Fibroblast of lung (primary cell): ENCODE measurements at regions not wholly inside any gene's neighbourhood (a gene's known extent, or its start where the extent isn't known, plus 50 kb on each side); places are given as distances from the start of the nearest gene placed in this dataset.

Source experiments
- CTCF ChIP-seq, 2 donors: IDR thresholded peaks in 1 of 2; conservative IDR thresholded peaks in 1 of 2; 1 replicate in 1 of 2; 2 replicates in 1 of 2; pipeline ENCODE4 v1.5.1; 2011 to 2012; ENCODE audit warnings: low read length in 2 of 2, control low read depth in 1 of 2, inconsistent platforms in 1 of 2, low read depth in 1 of 2, mild to moderate bottlenecking in 1 of 2
- EZH2 ChIP-seq: IDR thresholded peaks from 2 replicates; pipeline ENCODE4 v1.5.1; 2012; ENCODE audit warnings: low read length, control low read depth, mild to moderate bottlenecking; ENCODE audit errors: missing control alignments

DNA sequence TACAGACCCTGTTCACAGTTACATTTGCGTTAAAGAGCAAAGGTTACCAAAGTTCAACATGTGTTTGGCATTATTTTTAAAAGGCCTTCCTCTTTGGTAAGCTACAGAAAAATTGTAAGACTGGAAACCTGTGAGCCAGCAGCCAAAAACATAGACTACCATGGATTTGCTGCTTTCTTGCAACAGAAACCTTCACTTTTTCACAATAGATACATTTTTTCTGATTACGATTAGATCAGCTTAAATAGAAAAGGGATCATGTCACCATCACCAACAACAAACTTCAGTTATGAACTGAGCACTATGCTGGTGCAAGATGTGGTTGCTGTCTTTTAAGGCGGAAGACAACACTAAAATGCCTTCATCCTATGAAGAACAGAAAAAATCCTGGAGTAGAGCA, 112.3 kb upstream of the MARCKS start:
- no peak for TF ChIP-seq EZH2
- no peak for TF ChIP-seq CTCF (conservative IDR thresholded peaks at IDR 0.05 in 1 of 2, IDR thresholded peaks at IDR 0.05 in 1 of 2; ENCODE audit: low read depth in 1 of 2, low read length in 2 of 2)
